ENCODE measurements at regions not wholly inside any gene's neighbourhood (a gene's known extent, or its start where the extent isn't known, plus 50 kb on each side); places are given as distances from the start of the nearest gene placed in this dataset.

DNA sequence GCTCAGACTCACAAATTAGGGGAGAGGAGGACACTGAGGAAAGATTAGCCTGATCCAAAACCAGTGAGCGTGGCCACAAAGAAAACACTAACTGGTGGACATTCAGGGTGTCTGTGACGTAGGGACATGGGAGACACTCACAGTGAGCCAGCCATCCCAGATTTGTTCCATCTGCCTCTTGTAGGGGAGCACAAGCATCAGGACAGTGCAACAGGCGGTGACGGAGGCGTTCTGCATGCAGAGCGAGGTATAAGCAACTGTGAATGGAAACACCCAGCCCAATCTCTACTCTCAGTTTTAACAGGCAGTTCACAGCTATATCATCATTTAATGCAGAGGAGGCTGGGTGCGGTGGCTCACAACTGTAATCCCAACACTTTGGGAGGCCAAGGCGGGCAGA lies 52.8 kb upstream of the TOMM7 start:
- Histone ChIP-seq H3K27ac (ENCODE audit: low read depth, low read length) (no peak overlapping the region), H3K4me1 (ENCODE audit: control insufficient read depth in 5 of 5, insufficient read depth in 5 of 5, low read length in 5 of 5) (peaks cover 0 to 6% (median 0%) of the 10 kb centered on the region in 5 donors), H3K36me3 (ENCODE audit: control insufficient read depth in 5 of 5, insufficient read depth in 5 of 5, low read length in 5 of 5) (peaks cover 0 to 2% (median 0%) of the 10 kb centered on the region in 5 donors), H3K27me3 (ENCODE audit: control insufficient read depth in 5 of 5, insufficient read depth in 4 of 5, low read length in 5 of 5) (no peaks in the 10 kb centered on the region), H3K9ac (ENCODE audit: low read length in 5 of 5) (no peak overlapping the region), H3K9me3 (ENCODE audit: control insufficient read depth in 5 of 5, low read length in 5 of 5) (no peaks in the 10 kb centered on the region), H3K4me3 (ENCODE audit: low read depth in 1 of 5, low read length in 5 of 5) (no peak overlapping the region)

DNA sequence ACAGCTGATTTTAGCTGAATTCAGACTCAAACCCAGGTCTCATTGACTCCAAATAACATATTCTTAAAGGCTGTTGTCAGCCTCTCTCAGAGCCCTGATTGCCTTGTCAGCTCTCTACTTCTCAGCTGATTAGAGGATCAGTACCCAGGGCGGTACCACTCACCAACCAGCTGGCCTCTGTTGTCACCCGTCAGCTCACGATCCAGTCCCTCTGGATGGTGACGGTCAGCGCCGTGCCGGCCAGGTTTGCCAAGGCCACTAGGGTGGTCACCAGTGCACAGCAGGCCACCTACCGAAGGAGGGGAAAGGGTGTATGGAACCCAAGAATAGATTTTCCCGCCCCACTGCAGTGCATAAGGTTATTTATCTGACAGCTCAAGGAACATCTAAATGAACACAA lies 52.3 kb upstream of the TOMM7 start:
- Histone ChIP-seq H3K9ac (ENCODE audit: low read length in 5 of 5) (no peak overlapping the region), H3K4me1 (ENCODE audit: control insufficient read depth in 5 of 5, insufficient read depth in 5 of 5, low read length in 5 of 5) (peaks cover 0 to 6% (median 0%) of the 10 kb centered on the region in 5 donors), H3K9me3 (ENCODE audit: control insufficient read depth in 5 of 5, low read length in 5 of 5) (no peaks in the 10 kb centered on the region), H3K27ac (ENCODE audit: low read depth, low read length) (no peak overlapping the region), H3K4me3 (ENCODE audit: low read depth in 1 of 5, low read length in 5 of 5) (no peak overlapping the region), H3K36me3 (ENCODE audit: control insufficient read depth in 5 of 5, insufficient read depth in 5 of 5, low read length in 5 of 5) (peaks cover 0 to 2% (median 0%) of the 10 kb centered on the region in 5 donors), H3K27me3 (ENCODE audit: control insufficient read depth in 5 of 5, insufficient read depth in 4 of 5, low read length in 5 of 5) (no peaks in the 10 kb centered on the region)
